Muscle of leg (tissue), 3 donors: ENCODE measurements at regions not wholly inside any gene's neighbourhood (a gene's known extent, or its start where the extent isn't known, plus 50 kb on each side); places are given as distances from the start of the nearest gene placed in this dataset.

Source experiments
- DNase-seq: peaks from one replicate; pipeline ENCODE4 v3.0.0; 2013
- H3K27ac ChIP-seq: one replicate; pipeline ENCODE4 v1.5.1; 2013; ENCODE audit warnings: mild to moderate bottlenecking, low read length, control low read depth
- H3K27me3 ChIP-seq: one replicate; pipeline ENCODE4 v1.6.1; 2013; ENCODE audit warnings: low read length; ENCODE audit not compliant: control insufficient read depth, insufficient read depth
- H3K36me3 ChIP-seq: one replicate; pipeline ENCODE4 v1.6.1; 2013; ENCODE audit warnings: low read length; ENCODE audit not compliant: control insufficient read depth, insufficient read depth
- H3K4me1 ChIP-seq: one replicate; pipeline ENCODE4 v1.6.1; 2013; ENCODE audit warnings: low read length; ENCODE audit not compliant: control insufficient read depth, insufficient read depth
- H3K4me3 ChIP-seq: one replicate; pipeline ENCODE4 v1.5.1; 2013; ENCODE audit warnings: low read length, control low read depth
- H3K9me3 ChIP-seq: replicated peaks from 2 replicates; pipeline ENCODE4 v1.6.1; 2013; ENCODE audit warnings: low read depth, low read length; ENCODE audit not compliant: control insufficient read depth
- WGBS: methylation state at CpG from one replicate; pipeline ENCODE4 v1.1.5; 2013; ENCODE audit warnings: missing lambda C conversion rate; ENCODE audit not compliant: insufficient coverage; 5-methylcytosine and 5-hydroxymethylcytosine counted together

- Histone ChIP-seq H3K9me3 (peaks cover 4% of the 10 kb centered on the region), H3K36me3 (no peaks in the 10 kb centered on the region), H3K27ac (no peak overlapping the region), H3K4me3 (no peak overlapping the region), H3K4me1 (no peaks in the 10 kb centered on the region), H3K27me3 (no peaks in the 10 kb centered on the region)
- WGBS: 100% methylated on average over 2 of the region's 3 CpGs
- DNase-seq: no peak
Measured at GRCh38 chr12:125907351-125907750, 842.1 kb downstream of the AACS start.

GRCh38 chr12:125919856-125920470 is 854.7 kb downstream of the AACS start:
- Histone ChIP-seq H3K36me3 (no peaks in the 10 kb centered on the region), H3K27me3 (no peaks in the 10 kb centered on the region), H3K4me1 (no peaks in the 10 kb centered on the region), H3K9me3 (no peaks in the 10 kb centered on the region), H3K27ac (no peak overlapping the region), H3K4me3 (no peak overlapping the region)
- WGBS: 55% methylated on average over 7 of the region's 12 CpGs
- no peak for DNase-seq

- no peak overlapping the region for H3K27ac ChIP-seq
- H3K4me1 ChIP-seq: no peaks in the 10 kb centered on the region
- no peaks in the 10 kb centered on the region for H3K27me3 ChIP-seq
- no peaks in the 10 kb centered on the region for H3K9me3 ChIP-seq
- no peak overlapping the region for H3K4me3 ChIP-seq
- no peaks in the 10 kb centered on the region for H3K36me3 ChIP-seq
- DNase-seq: peak; percentile 38
- no CpG with 5 or more reads among the region's 5 CpGs for whole genome bisulfite sequencing
Measured at GRCh38 chr12:125922330-125922729, 857.1 kb downstream of the AACS start.

- no CpG with 5 or more reads among the region's 1 CpG for WGBS
- no peak for DNase-seq
- H3K27me3 ChIP-seq: no peaks in the 10 kb centered on the region
- no peaks in the 10 kb centered on the region for H3K36me3 ChIP-seq
- H3K4me3 ChIP-seq: no peak overlapping the region
- H3K9me3 ChIP-seq: no peaks in the 10 kb centered on the region
- no peak overlapping the region for H3K27ac ChIP-seq
- no peaks in the 10 kb centered on the region for H3K4me1 ChIP-seq
Measured at GRCh38 chr12:125936502-125936901, 871.3 kb downstream of the AACS start.

GRCh38 chr12:125944446-125944845 is 879.2 kb downstream of the AACS start:
- no peak for DNase-seq

GRCh38 chr12:125949471-125949870 is 884.2 kb downstream of the AACS start:
- no peak overlapping the region for H3K4me3 ChIP-seq
- H3K4me1 ChIP-seq: no peaks in the 10 kb centered on the region
- no peaks in the 10 kb centered on the region for H3K9me3 ChIP-seq
- H3K27ac ChIP-seq: no peak overlapping the region
- DNase-seq: no peak
- WGBS: 50% methylated on average over 1 of the region's 7 CpGs
- H3K27me3 ChIP-seq: no peaks in the 10 kb centered on the region
- H3K36me3 ChIP-seq: no peaks in the 10 kb centered on the region

More at GRCh38 chr12:125944446-125944845, 879.2 kb downstream of the AACS start:
- Histone ChIP-seq H3K4me1 (no peaks in the 10 kb centered on the region), H3K4me3 (no peak overlapping the region), H3K27me3 (no peaks in the 10 kb centered on the region), H3K27ac (no peak overlapping the region), H3K36me3 (no peaks in the 10 kb centered on the region), H3K9me3 (no peaks in the 10 kb centered on the region)
- WGBS: 75% methylated on average over 1 of the region's 2 CpGs

GRCh38 chr12:125954362-125954761 is 889.1 kb downstream of the AACS start:
- Histone ChIP-seq H3K9me3 (no peaks in the 10 kb centered on the region), H3K36me3 (no peaks in the 10 kb centered on the region), H3K27me3 (no peaks in the 10 kb centered on the region), H3K4me1 (no peaks in the 10 kb centered on the region), H3K4me3 (no peak overlapping the region), H3K27ac (no peak overlapping the region)
- DNase-seq: no peak
- WGBS: 54% methylated on average over 3 of the region's 4 CpGs

GRCh38 chr12:125956186-125956585 is 891.0 kb downstream of the AACS start:
- DNase-seq: no peak
- Histone ChIP-seq H3K4me3 (no peak overlapping the region), H3K4me1 (no peaks in the 10 kb centered on the region), H3K27me3 (no peaks in the 10 kb centered on the region), H3K9me3 (no peaks in the 10 kb centered on the region), H3K27ac (no peak overlapping the region), H3K36me3 (no peaks in the 10 kb centered on the region)
- WGBS: 96% methylated on average over 3 of the region's 7 CpGs

GRCh38 chr12:125966641-125967040 is 901.4 kb downstream of the AACS start:
- H3K9me3 ChIP-seq: no peaks in the 10 kb centered on the region
- no peaks in the 10 kb centered on the region for H3K4me1 ChIP-seq
- H3K27me3 ChIP-seq: no peaks in the 10 kb centered on the region
- no peak overlapping the region for H3K27ac ChIP-seq
- WGBS: 60% methylated on average over 5 of the region's 7 CpGs
- DNase-seq: peak; percentile 76
- no peak overlapping the region for H3K4me3 ChIP-seq
- H3K36me3 ChIP-seq: no peaks in the 10 kb centered on the region

GRCh38 chr12:125968413-125968812 is 903.2 kb downstream of the AACS start:
- Histone ChIP-seq H3K36me3 (no peaks in the 10 kb centered on the region), H3K4me3 (no peak overlapping the region), H3K9me3 (no peaks in the 10 kb centered on the region), H3K4me1 (no peaks in the 10 kb centered on the region), H3K27me3 (no peaks in the 10 kb centered on the region), H3K27ac (no peak overlapping the region)
- WGBS: no CpG with 5 or more reads among the region's 2 CpGs
- DNase-seq: no peak

- no peaks in the 10 kb centered on the region for H3K27me3 ChIP-seq
- no peak overlapping the region for H3K27ac ChIP-seq
- no peak for DNase-seq
- no peaks in the 10 kb centered on the region for H3K9me3 ChIP-seq
- no peak overlapping the region for H3K4me3 ChIP-seq
- WGBS: 75% methylated on average over 1 of the region's 3 CpGs
- H3K4me1 ChIP-seq: no peaks in the 10 kb centered on the region
- no peaks in the 10 kb centered on the region for H3K36me3 ChIP-seq
Measured at GRCh38 chr12:125971981-125972380, 906.7 kb downstream of the AACS start.
